ENCODE measurements at regions not wholly inside any gene's neighbourhood (a gene's known extent, or its start where the extent isn't known, plus 50 kb on each side); places are given as distances from the start of the nearest gene placed in this dataset.

DNA sequence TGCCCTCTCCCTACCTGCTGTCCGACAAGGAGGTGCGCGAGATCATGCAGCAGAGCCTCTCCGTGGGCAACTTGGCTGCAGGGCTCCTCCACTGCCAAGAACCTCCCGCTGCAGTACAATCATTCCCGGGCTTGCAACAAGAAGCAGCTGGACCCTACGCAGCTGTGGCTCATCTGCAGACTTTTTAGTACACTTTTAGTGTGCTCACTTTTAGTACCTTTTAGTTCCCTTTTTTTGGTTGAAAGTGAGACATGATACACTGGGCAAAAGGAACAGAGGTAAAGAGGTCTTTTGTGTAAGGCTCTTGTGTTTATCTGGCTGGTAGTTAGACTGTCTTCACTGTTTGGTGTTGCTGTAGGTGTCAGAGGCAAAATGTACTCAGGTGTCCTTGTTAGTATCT, 58.1 kb upstream of the SPTLC1 start:
- H3K27me3 ChIP-seq (ENCODE audit: control insufficient read depth, insufficient read depth, low read length): peaks cover 4% of the 10 kb centered on the region
- no peak overlapping the region for H3K27ac ChIP-seq (ENCODE audit: insufficient read depth, low read length)
- H3K79me2 ChIP-seq (ENCODE audit: control insufficient read depth, insufficient read depth, low read length): no peaks in the 10 kb centered on the region
- H3K4me2 ChIP-seq (ENCODE audit: extremely low read depth, insufficient read depth, low read length): no peak overlapping the region
- no peaks in the 10 kb centered on the region for H3K9me3 ChIP-seq (ENCODE audit: control insufficient read depth, insufficient read depth, low read depth, low read length)
- no peaks in the 10 kb centered on the region for H3K4me1 ChIP-seq (ENCODE audit: control insufficient read depth, extremely low read depth, insufficient read depth, low read length)
- no peak for DNase-seq (ENCODE audit: low read depth in 2 of 2)
- no peak overlapping the region for H2AFZ ChIP-seq (ENCODE audit: low read length)
- no peak overlapping the region for H3K4me3 ChIP-seq (replicated peaks in 1 of 4; ENCODE audit: control extremely low read depth in 1 of 4, insufficient read depth in 1 of 4, low read depth in 3 of 4, low read length in 4 of 4)
- TF ChIP-seq EZH2 (IDR thresholded peaks at IDR 0.05; ENCODE audit: low read length, missing control alignments): no peak
- no peak for TF ChIP-seq CTCF (conservative IDR thresholded peaks at IDR 0.05 in 1 of 2, IDR thresholded peaks at IDR 0.05 in 1 of 2; ENCODE audit: low read depth in 1 of 2, low read length in 2 of 2)
- no peaks in the 10 kb centered on the region for H4K20me1 ChIP-seq (ENCODE audit: control insufficient read depth, extremely low read depth, insufficient read depth, low read length)
- no peaks in the 10 kb centered on the region for H3K36me3 ChIP-seq (ENCODE audit: control insufficient read depth, insufficient read depth, low read length)
- H3K9ac ChIP-seq (ENCODE audit: insufficient read depth, low read length): no peak overlapping the region

DNA sequence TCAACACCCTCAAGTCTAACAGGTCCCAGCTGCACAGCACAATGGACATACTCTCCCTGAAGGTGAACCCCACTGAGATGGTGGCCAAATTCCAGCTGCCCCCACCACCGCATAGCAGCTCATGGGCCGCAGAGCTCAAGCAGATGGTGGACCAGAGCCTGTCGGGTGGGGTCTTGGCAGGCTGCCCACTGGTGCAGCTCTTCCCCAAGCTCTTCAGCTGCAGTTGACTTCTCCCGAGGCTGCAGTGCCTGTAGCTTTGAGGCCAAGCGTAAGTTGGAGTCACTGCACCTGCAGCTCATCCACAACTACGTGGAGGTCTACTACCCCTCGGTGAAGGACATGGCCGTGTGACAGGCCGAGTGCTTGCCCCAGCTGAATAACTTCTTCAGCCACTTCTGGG, 56.6 kb upstream of the SPTLC1 start:
- H3K9ac ChIP-seq (ENCODE audit: insufficient read depth, low read length): no peak overlapping the region
- H2AFZ ChIP-seq (ENCODE audit: low read length): no peak overlapping the region
- no peak overlapping the region for H3K4me2 ChIP-seq (ENCODE audit: extremely low read depth, insufficient read depth, low read length)
- H3K9me3 ChIP-seq (ENCODE audit: control insufficient read depth, insufficient read depth, low read depth, low read length): no peaks in the 10 kb centered on the region
- no peak overlapping the region for H3K27ac ChIP-seq (ENCODE audit: insufficient read depth, low read length)
- H3K27me3 ChIP-seq (ENCODE audit: control insufficient read depth, insufficient read depth, low read length): peaks cover 4% of the 10 kb centered on the region
- H3K4me3 ChIP-seq (replicated peaks in 1 of 4; ENCODE audit: control extremely low read depth in 1 of 4, insufficient read depth in 1 of 4, low read depth in 3 of 4, low read length in 4 of 4): no peak overlapping the region
- no peaks in the 10 kb centered on the region for H3K36me3 ChIP-seq (ENCODE audit: control insufficient read depth, insufficient read depth, low read length)
- no peak for DNase-seq (ENCODE audit: low read depth in 2 of 2)
- H4K20me1 ChIP-seq (ENCODE audit: control insufficient read depth, extremely low read depth, insufficient read depth, low read length): no peaks in the 10 kb centered on the region
- TF ChIP-seq CTCF (conservative IDR thresholded peaks at IDR 0.05 in 1 of 2, IDR thresholded peaks at IDR 0.05 in 1 of 2; ENCODE audit: low read depth in 1 of 2, low read length in 2 of 2) (no peak), EZH2 (IDR thresholded peaks at IDR 0.05; ENCODE audit: low read length, missing control alignments) (no peak)
- H3K79me2 ChIP-seq (ENCODE audit: control insufficient read depth, insufficient read depth, low read length): no peaks in the 10 kb centered on the region
- H3K4me1 ChIP-seq (ENCODE audit: control insufficient read depth, extremely low read depth, insufficient read depth, low read length): no peaks in the 10 kb centered on the region

GRCh38 chr9:92171281-92171680, 56.1 kb upstream of the SPTLC1 start:
- TF ChIP-seq EZH2 (IDR thresholded peaks at IDR 0.05; ENCODE audit: low read length, missing control alignments) (no peak), CTCF (conservative IDR thresholded peaks at IDR 0.05 in 1 of 2, IDR thresholded peaks at IDR 0.05 in 1 of 2; ENCODE audit: low read depth in 1 of 2, low read length in 2 of 2) (no peak)
- Histone ChIP-seq H3K9ac (ENCODE audit: insufficient read depth, low read length) (no peak overlapping the region), H2AFZ (ENCODE audit: low read length) (no peak overlapping the region), H3K9me3 (ENCODE audit: control insufficient read depth, insufficient read depth, low read depth, low read length) (no peaks in the 10 kb centered on the region), H3K27me3 (ENCODE audit: control insufficient read depth, insufficient read depth, low read length) (peaks cover 4% of the 10 kb centered on the region), H3K4me1 (ENCODE audit: control insufficient read depth, extremely low read depth, insufficient read depth, low read length) (no peaks in the 10 kb centered on the region), H3K27ac (ENCODE audit: insufficient read depth, low read length) (no peak overlapping the region), H3K4me2 (ENCODE audit: extremely low read depth, insufficient read depth, low read length) (no peak overlapping the region), H3K79me2 (ENCODE audit: control insufficient read depth, insufficient read depth, low read length) (no peaks in the 10 kb centered on the region), H3K4me3 (replicated peaks in 1 of 4; ENCODE audit: control extremely low read depth in 1 of 4, insufficient read depth in 1 of 4, low read depth in 3 of 4, low read length in 4 of 4) (no peak overlapping the region), H3K36me3 (ENCODE audit: control insufficient read depth, insufficient read depth, low read length) (no peaks in the 10 kb centered on the region), H4K20me1 (ENCODE audit: control insufficient read depth, extremely low read depth, insufficient read depth, low read length) (no peaks in the 10 kb centered on the region)
- DNase-seq (ENCODE audit: low read depth in 2 of 2): no peak

Data from fibroblast of lung (primary cell).